ENCODE measurements at regions not wholly inside any gene's neighbourhood (a gene's known extent, or its start where the extent isn't known, plus 50 kb on each side); places are given as distances from the start of the nearest gene placed in this dataset.

GRCh38 chr3:83740504-83740903 is 1218.3 kb upstream of the CADM2 start:
- DNase-seq (ENCODE audit: low read depth) = no peak

GRCh38 chr3:83765956-83766355 is 1192.8 kb upstream of the CADM2 start:
- DNase-seq (ENCODE audit: low read depth) = no peak

DNA sequence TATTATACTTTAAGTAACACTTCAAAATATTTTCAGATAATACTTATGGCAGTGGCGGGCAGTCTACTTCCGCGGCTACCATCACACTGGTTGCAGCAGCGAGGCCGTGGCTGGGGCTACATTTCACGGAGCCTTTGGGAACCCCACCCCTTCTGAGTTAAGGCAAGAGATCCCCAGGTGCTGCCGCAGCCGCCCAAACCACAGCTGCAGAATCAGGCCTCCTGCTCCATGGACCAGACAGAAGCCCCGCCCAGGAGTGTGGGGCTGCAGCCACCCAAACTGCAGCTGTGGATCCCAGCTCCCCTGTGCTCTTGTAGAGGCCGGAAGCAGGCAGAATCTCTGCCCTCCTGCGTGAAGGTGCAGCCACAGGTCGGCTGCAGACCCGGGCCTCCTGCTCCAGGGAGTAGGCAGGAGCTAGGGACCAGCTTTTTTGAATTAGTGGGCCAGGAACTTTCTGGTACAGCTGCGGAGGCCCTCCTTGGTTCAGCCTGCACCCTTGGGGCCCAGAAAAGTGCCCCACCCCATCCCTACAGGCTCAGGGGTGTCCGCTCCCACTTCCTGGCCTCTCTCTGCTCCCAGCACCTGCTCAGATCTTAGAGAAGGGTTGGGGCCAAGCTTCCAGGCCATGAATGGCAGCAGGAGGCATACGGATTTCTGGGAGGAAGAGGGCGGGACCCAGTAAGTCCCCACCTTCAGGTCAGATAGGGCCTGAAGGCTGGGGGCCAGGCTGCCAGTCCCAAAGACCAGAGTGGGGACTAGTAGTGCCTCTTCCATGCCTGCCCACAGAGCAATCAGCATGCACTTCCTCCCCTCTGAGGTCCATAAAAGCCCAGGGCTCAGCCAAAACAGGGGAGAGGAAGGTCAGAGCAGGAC is 1188.8 kb upstream of the CADM2 start:
- no peak for DNase-seq (ENCODE audit: low read depth)

GRCh38 chr3:83770664-83771402 is 1188.0 kb upstream of the CADM2 start:
- no peak for DNase-seq (ENCODE audit: low read depth)

DNA sequence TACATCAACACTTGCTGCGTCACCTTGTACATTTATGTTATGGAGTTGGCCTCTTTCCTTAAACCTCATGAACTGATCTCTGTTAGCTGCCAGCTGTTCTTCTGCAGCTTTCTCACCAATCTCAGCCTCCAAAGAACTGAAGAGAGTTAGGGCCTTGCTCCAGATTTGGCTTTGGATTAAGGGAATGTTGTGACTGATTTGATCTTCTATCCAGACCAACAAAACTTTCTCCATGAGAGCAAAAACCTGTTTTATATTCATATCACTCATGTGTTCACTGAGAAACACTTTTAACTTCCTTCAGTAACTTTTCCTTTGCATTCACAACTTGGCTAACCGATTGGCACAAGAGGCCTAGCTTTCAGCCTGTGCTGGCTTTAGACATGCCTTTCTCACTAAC is 1156.0 kb upstream of the CADM2 start:
- DNase-seq (ENCODE audit: low read depth) = no peak

DNA sequence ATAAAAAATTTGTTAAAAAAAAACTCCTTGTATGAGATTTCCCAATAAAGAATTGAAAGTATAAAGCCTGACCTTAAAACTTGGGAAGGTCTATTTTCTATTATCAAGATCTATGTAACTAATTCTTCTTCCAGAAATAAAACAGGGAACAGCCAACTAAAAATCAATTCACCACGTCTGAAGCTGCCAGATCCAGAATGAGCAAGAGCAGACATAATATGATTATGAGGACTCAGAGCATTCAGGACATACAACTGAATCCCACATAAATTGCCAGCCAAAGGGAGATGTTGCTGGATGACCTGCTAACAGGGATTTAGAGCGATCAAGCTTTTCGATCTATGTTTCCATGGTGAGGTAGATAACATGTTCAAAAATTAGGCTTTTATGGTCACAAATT is 1151.3 kb upstream of the CADM2 start:
- no peak for DNase-seq (ENCODE audit: low read depth)

DNA sequence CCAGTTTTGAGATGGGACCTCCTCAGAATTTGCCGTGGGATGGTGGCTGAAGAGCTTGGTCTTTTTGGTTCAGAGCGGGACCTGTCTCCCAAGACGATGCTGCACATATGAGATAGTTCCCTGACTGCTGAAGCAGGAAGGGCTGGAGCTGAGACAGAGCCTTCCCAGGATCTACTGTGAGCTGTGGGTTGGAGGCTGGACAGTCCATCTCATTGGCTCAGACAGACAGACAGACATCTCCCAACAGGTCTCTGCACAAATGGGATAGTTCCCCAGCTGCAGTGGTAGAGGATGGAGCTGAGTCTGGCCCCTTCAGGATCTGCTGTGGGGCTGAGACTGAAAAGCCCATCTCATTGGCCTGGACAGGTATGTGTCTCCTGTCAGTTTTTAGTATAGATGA is 1145.6 kb upstream of the CADM2 start:
- no peak for DNase-seq (ENCODE audit: low read depth)

- no peak for DNase-seq (ENCODE audit: low read depth)
These were observed 1142.1 kb upstream of the CADM2 start for GRCh38 chr3:83816653-83817052.

- no peak for DNase-seq (ENCODE audit: low read depth)
These were observed 1137.3 kb upstream of the CADM2 start for GRCh38 chr3:83821506-83821905.

GRCh38 chr3:83823095-83823494 is 1135.7 kb upstream of the CADM2 start:
- no peak for DNase-seq (ENCODE audit: low read depth)

- DNase-seq (ENCODE audit: low read depth) = no peak
These were observed 1123.7 kb upstream of the CADM2 start for GRCh38 chr3:83835040-83835439.

- DNase-seq (ENCODE audit: low read depth) = peak; percentile 0
These were observed 1116.3 kb upstream of the CADM2 start for GRCh38 chr3:83842511-83842910.

DNA sequence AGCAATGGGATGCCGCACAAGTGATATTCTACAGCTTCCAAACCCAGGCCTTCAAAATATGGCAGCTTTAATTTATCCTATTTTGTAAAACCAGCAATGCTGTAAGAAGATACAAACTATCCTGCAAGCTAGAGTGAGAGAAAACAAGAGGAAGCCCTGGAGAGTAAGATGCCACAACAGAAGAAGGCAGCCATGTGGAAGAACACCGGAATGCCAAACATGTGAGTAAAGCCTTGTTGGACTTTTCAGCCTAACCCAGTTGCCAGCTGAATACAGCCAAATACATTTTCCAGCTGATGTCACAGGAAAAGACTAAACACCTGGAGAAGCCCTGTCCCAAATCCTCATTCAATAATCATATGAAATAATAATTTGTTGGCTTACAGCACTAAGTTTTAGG is 1115.1 kb upstream of the CADM2 start:
- DNase-seq (ENCODE audit: low read depth) = peak; percentile 51

DNA sequence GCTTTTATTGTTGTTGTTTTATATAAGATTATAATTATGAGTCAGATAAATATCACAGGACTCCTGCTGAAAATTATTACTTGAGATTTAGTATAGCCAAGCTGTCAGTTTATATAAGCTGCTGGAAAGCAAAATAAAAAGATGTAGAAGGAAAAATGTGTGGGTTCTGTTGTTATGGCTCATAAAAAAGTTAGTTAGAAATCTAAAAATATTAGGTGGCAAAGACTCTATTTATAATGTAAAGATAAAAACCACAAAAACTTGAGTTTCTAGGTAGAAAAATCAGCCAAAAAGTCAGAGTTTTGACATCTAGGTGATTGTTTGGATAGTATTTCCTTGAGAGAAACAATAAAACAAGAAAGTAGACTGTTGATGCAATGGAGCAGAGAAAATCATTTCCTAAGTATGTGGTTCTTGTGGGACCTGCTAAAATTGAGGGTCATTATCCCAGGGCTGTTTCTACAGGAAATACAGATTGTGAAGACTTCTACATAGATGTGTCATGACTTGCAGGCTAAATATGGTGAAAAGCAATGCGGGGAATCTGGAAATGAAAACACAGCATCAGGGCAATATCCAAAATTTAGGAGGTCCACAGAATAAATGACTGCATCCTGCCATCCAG is 1109.6 kb upstream of the CADM2 start:
- peak; percentile 59 for DNase-seq (ENCODE audit: low read depth)

GRCh38 chr3:83863380-83863779 is 1095.4 kb upstream of the CADM2 start:
- DNase-seq (ENCODE audit: low read depth) = no peak

- DNase-seq (ENCODE audit: low read depth) = no peak
These were observed 1089.8 kb upstream of the CADM2 start for GRCh38 chr3:83868909-83869567.

GRCh38 chr3:83873550-83873949 is 1085.2 kb upstream of the CADM2 start:
- DNase-seq (ENCODE audit: low read depth) = peak; percentile 87

DNA sequence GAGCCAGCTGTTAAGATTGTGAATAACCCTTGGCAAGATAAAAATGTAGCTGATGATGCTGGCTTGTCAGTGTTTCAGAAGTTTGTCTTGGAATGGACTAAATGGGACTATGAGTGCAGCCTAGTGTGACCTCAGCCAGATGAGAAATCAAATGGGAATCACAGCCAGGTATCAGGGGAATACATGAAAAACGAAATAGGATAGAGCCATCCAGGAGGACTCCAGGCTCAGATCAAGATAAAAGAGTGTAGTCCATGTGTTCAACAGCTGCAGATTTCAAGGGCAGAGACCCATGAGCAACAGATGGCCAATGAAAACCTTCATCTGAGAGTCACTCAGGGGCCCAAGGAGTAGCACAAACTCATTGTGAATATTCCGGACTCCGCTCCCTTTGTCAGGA is 1080.9 kb upstream of the CADM2 start:
- DNase-seq (ENCODE audit: low read depth) = no peak

DNA sequence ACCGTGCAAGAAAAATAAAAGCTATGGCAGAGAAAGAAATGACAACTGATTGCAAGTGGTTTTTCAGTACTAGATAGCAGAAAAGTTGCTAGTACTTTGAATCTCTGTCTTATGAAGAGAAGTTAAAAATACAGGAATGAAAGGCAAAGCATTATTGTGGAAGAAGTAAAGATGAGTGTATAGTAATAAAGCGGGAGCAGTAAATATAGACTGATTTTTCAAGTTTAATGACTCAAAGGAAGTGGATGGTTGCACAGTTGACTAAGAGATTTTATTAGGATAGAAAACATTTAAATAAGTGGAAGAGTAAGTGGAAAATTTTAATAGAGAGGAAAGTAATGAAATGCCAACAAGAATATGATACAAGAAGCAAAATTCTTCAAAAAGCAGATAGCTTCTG is 1076.1 kb upstream of the CADM2 start:
- DNase-seq (ENCODE audit: low read depth) = no peak

- DNase-seq (ENCODE audit: low read depth) = peak; percentile 88
These were observed 1068.6 kb upstream of the CADM2 start for GRCh38 chr3:83890039-83890762.

- DNase-seq (ENCODE audit: low read depth) = peak; percentile 84
These were observed 1068.0 kb upstream of the CADM2 start for GRCh38 chr3:83890763-83891135.

GRCh38 chr3:83894223-83894622 is 1064.6 kb upstream of the CADM2 start:
- DNase-seq (ENCODE audit: low read depth) = no peak

Data from iris pigment epithelial cell (primary cell).